ENCODE measurements at regions not wholly inside any gene's neighbourhood (a gene's known extent, or its start where the extent isn't known, plus 50 kb on each side); places are given as distances from the start of the nearest gene placed in this dataset.

- no peak for DNase-seq
These were observed 171.9 kb upstream of the RAB4A start for GRCh38 chr1:229098903-229099578.

- DNase-seq = no peak
These were observed 169.7 kb upstream of the RAB4A start for GRCh38 chr1:229101011-229101871.

- no peak for DNase-seq
These were observed 168.0 kb upstream of the RAB4A start for GRCh38 chr1:229102741-229103391.

- no peak for DNase-seq
These were observed 166.3 kb upstream of the RAB4A start for GRCh38 chr1:229104654-229105053.

- DNase-seq = no peak
These were observed 165.8 kb upstream of the RAB4A start for GRCh38 chr1:229105109-229105508.

- no peak for DNase-seq
These were observed 164.9 kb upstream of the RAB4A start for GRCh38 chr1:229105822-229106525.

- no peak for DNase-seq
These were observed 164.3 kb upstream of the RAB4A start for GRCh38 chr1:229106526-229107125.

GRCh38 chr1:229107304-229107815, 163.6 kb upstream of the RAB4A start:
- no peak for DNase-seq

- DNase-seq = no peak
These were observed 162.9 kb upstream of the RAB4A start for GRCh38 chr1:229107972-229108371.

- no peak for DNase-seq
These were observed 162.2 kb upstream of the RAB4A start for GRCh38 chr1:229108598-229109201.

- DNase-seq = no peak
These were observed 161.6 kb upstream of the RAB4A start for GRCh38 chr1:229109320-229109761.

GRCh38 chr1:229110986-229111385, 159.9 kb upstream of the RAB4A start:
- no peak for DNase-seq

- DNase-seq = no peak
These were observed 159.1 kb upstream of the RAB4A start for GRCh38 chr1:229111703-229112319.

GRCh38 chr1:229112832-229113548, 157.9 kb upstream of the RAB4A start:
- DNase-seq = no peak

GRCh38 chr1:229114315-229114714, 156.6 kb upstream of the RAB4A start:
- no peak for DNase-seq

- DNase-seq = no peak
These were observed 156.0 kb upstream of the RAB4A start for GRCh38 chr1:229114850-229115365.

GRCh38 chr1:229116114-229116513, 154.8 kb upstream of the RAB4A start:
- no peak for DNase-seq

- DNase-seq = no peak
These were observed 153.1 kb upstream of the RAB4A start for GRCh38 chr1:229117664-229118300.

GRCh38 chr1:229118477-229119061, 152.3 kb upstream of the RAB4A start:
- no peak for DNase-seq

- no peak for DNase-seq
These were observed 151.8 kb upstream of the RAB4A start for GRCh38 chr1:229119161-229119560.
